ENCODE measurements at regions not wholly inside any gene's neighbourhood (a gene's known extent, or its start where the extent isn't known, plus 50 kb on each side); places are given as distances from the start of the nearest gene placed in this dataset.
A peak's percentile ranks its signal among the peaks of the same experiment; 100 is the strongest.

DNA sequence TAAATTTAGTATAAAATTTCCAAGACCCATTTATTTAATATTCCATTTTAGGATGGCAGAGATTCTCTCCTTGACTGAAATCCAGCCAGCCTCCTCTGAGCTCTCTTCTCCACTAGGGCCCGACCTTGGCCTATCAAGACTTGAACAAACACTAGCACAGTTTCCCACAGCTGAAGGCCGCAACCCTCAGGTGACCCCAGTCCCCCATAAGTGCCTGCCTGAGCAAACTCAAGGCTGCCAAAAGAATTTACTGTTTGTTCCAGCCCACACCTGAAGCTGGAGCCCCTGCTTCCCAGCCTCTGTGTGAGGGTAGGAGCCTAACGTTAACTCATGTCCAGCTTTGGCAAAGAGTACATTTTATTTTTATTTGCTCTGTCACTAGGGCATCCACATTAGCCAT, 629.0 kb upstream of the ZFP42 start:
- ChIA-PET CTCF (no interaction called here), POLR2A (no interaction called here)
- DNase-seq (ENCODE audit: extremely low spot score), result no peak
- TF ChIP-seq FOXK2 (IDR thresholded peaks at IDR 0.05) (no peak), BHLHE40 (IDR thresholded peaks at IDR 0.05; ENCODE audit: borderline replicate concordance) (no peak)

DNA sequence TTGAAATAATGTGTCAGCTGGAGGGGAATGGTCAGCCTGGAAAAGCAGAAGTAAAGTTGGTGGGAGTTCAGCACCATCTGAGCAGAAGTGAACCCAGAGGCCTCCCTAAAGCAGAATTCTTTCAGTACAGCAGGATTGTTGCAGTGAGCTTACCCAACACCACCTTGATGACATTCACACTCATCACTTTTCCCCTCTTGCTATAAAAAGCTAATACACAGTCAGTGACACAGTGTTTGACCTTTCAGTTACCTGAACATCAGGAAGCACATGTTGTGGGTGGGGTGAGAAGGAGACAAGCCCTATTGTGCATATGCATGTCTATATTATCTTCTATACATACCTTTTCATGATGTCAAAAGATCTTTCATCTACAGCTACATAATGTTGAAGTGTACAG, 624.7 kb upstream of the ZFP42 start:
- no peak for DNase-seq (ENCODE audit: extremely low spot score)
- TF ChIP-seq FOXK2 (IDR thresholded peaks at IDR 0.05) (no peak), NFRKB (IDR thresholded peaks at IDR 0.05) (no peak), SUZ12 (IDR thresholded peaks at IDR 0.05) (no peak), FOXA1 (IDR thresholded peaks at IDR 0.05) (no peak), ZNF384 (IDR thresholded peaks at IDR 0.05) (no peak), CTBP1 (IDR thresholded peaks at IDR 0.05; ENCODE audit: borderline replicate concordance) (no peak), SP1 (IDR thresholded peaks at IDR 0.05) (no peak), HDGF (IDR thresholded peaks at IDR 0.05; ENCODE audit: borderline replicate concordance) (no peak), LEF1 (IDR thresholded peaks at IDR 0.05; ENCODE audit: borderline replicate concordance) (no peak), L3MBTL2 (conservative IDR thresholded peaks at IDR 0.05) (no peak), FOXM1 (IDR thresholded peaks at IDR 0.05; ENCODE audit: borderline replicate concordance) (no peak)
- TF ChIP-seq, protein P1, sequence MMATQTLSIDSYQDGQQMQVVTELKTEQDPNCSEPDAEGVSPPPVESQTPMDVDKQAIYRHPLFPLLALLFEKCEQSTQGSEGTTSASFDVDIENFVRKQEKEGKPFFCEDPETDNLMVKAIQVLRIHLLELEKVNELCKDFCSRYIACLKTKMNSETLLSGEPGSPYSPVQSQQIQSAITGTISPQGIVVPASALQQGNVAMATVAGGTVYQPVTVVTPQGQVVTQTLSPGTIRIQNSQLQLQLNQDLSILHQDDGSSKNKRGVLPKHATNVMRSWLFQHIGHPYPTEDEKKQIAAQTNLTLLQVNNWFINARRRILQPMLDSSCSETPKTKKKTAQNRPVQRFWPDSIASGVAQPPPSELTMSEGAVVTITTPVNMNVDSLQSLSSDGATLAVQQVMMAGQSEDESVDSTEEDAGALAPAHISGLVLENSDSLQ (IDR thresholded peaks at IDR 0.05), result no peak
- ChIA-PET CTCF (no interaction called here), POLR2A (no interaction called here)

DNA sequence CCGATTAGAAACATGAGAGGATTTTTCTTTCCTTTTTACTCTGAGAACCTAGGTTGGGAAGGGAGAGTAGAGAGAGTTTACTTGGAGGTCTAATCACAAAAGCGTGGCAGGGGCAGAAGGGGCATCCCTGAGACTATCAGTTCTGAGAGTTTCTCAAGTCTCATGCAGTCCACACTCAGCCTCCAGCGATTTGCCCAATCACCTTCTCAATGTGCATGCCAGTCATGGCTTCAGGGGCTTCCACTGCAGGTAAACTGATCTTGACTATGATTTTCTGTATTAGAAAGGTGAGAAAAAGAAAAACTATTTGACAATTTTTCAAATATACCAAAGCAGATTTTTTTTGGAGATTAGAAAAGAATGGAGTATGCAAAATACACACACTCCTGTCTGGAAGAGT, 617.1 kb upstream of the ZFP42 start:
- no peak for TF ChIP-seq CTBP1 (IDR thresholded peaks at IDR 0.05; ENCODE audit: borderline replicate concordance)
- no peak for TF ChIP-seq ARNT (IDR thresholded peaks at IDR 0.05)
- no peak for TF ChIP-seq SUZ12 (IDR thresholded peaks at IDR 0.05)
- no peak for TF ChIP-seq SP1 (IDR thresholded peaks at IDR 0.05)
- no peak for TF ChIP-seq LEF1 (IDR thresholded peaks at IDR 0.05; ENCODE audit: borderline replicate concordance)
- TF ChIP-seq FOXM1 (IDR thresholded peaks at IDR 0.05; ENCODE audit: borderline replicate concordance), result no peak
- TF ChIP-seq HDGF (IDR thresholded peaks at IDR 0.05; ENCODE audit: borderline replicate concordance), result no peak
- no peak for TF ChIP-seq ELF4 (IDR thresholded peaks at IDR 0.05)
- no peak for TF ChIP-seq BHLHE40 (IDR thresholded peaks at IDR 0.05; ENCODE audit: borderline replicate concordance)
- no peak for TF ChIP-seq NFRKB (IDR thresholded peaks at IDR 0.05)
- no peak for TF ChIP-seq TARDBP (IDR thresholded peaks at IDR 0.05)
- no peak for TF ChIP-seq L3MBTL2 (conservative IDR thresholded peaks at IDR 0.05)
- no peak for TF ChIP-seq FOXA1 (IDR thresholded peaks at IDR 0.05)
- no peak for TF ChIP-seq FOXK2 (IDR thresholded peaks at IDR 0.05)
- TF ChIP-seq, protein P1 (IDR thresholded peaks at IDR 0.05), result no peak
- no peak for TF ChIP-seq ZNF384 (IDR thresholded peaks at IDR 0.05)
- ChIA-PET CTCF (no interaction called here), POLR2A (no interaction called here)
- DNase-seq (ENCODE audit: extremely low spot score), result no peak

DNA sequence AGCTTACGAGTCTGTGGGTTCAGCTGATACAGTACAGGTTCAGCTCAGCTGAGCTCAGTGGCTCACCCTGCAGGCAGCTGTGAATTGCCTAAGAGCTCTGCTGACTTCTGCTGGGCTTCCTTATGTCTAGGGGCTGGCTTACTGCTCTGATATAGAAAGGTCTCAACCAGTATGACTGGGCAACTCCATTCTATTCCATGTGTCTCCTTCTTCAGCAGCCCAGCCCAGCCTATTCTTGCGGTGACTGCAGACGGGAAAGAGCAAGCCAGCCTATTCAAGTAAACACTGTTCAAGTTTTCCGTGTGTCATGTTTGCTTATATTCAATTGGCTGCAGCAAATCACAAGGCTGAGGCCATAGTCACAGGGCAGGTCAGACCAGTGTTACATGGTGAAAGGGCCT, 615.4 kb upstream of the ZFP42 start:
- DNase-seq (ENCODE audit: extremely low spot score), result peak; percentile 14
- POLR2A ChIA-PET, result no interaction called here
- TF ChIP-seq ELF4 (IDR thresholded peaks at IDR 0.05) (no peak), NFRKB (IDR thresholded peaks at IDR 0.05) (no peak), ARNT (IDR thresholded peaks at IDR 0.05) (no peak), FOXA1 (IDR thresholded peaks at IDR 0.05) (no peak), HDGF (IDR thresholded peaks at IDR 0.05; ENCODE audit: borderline replicate concordance) (no peak), SP1 (IDR thresholded peaks at IDR 0.05) (no peak), FOXK2 (IDR thresholded peaks at IDR 0.05) (no peak), L3MBTL2 (conservative IDR thresholded peaks at IDR 0.05) (no peak), ZNF384 (IDR thresholded peaks at IDR 0.05) (no peak), LEF1 (IDR thresholded peaks at IDR 0.05; ENCODE audit: borderline replicate concordance) (no peak), FOXM1 (IDR thresholded peaks at IDR 0.05; ENCODE audit: borderline replicate concordance) (no peak), CTBP1 (IDR thresholded peaks at IDR 0.05; ENCODE audit: borderline replicate concordance) (no peak), TARDBP (IDR thresholded peaks at IDR 0.05) (no peak), SUZ12 (IDR thresholded peaks at IDR 0.05) (no peak), BHLHE40 (IDR thresholded peaks at IDR 0.05; ENCODE audit: borderline replicate concordance) (no peak)
- TF ChIP-seq, protein P1 (IDR thresholded peaks at IDR 0.05), result no peak
- CTCF ChIA-PET, result no interaction called here

DNA sequence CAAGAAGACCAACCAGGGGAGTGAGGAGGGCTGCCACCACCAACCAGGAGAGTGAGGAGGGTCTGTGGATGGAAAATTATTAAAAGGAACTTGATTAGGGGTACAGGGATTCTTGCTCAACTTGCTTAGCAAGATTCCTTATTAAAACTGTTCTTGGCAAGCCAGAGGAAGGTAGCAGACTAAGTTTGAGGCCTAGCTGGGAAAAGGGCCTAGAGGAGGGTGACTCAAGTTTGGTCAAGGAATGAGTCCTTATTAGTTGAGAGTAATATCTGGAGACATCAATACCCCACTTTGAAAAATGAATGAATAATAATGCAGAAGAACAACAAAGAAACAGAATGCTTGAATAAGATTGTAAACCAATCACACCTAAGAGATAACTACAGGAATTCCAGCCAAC, 612.4 kb upstream of the ZFP42 start:
- TF ChIP-seq CTBP1 (IDR thresholded peaks at IDR 0.05; ENCODE audit: borderline replicate concordance), result no peak
- no peak for TF ChIP-seq ELF4 (IDR thresholded peaks at IDR 0.05)
- TF ChIP-seq, protein P1 (IDR thresholded peaks at IDR 0.05), result no peak
- TF ChIP-seq FOXA1 (IDR thresholded peaks at IDR 0.05), result no peak
- no peak for TF ChIP-seq FOXM1 (IDR thresholded peaks at IDR 0.05; ENCODE audit: borderline replicate concordance)
- TF ChIP-seq FOXK2 (IDR thresholded peaks at IDR 0.05), result no peak
- TF ChIP-seq SUZ12 (IDR thresholded peaks at IDR 0.05), result no peak
- TF ChIP-seq L3MBTL2 (conservative IDR thresholded peaks at IDR 0.05), result no peak
- no peak for TF ChIP-seq LEF1 (IDR thresholded peaks at IDR 0.05; ENCODE audit: borderline replicate concordance)
- TF ChIP-seq ARNT (IDR thresholded peaks at IDR 0.05), result no peak
- no peak for TF ChIP-seq ZNF384 (IDR thresholded peaks at IDR 0.05)
- TF ChIP-seq BHLHE40 (IDR thresholded peaks at IDR 0.05; ENCODE audit: borderline replicate concordance), result no peak
- DNase-seq (ENCODE audit: extremely low spot score), result no peak
- POLR2A ChIA-PET, result no interaction called here
- CTCF ChIA-PET, result no interaction called here

DNA sequence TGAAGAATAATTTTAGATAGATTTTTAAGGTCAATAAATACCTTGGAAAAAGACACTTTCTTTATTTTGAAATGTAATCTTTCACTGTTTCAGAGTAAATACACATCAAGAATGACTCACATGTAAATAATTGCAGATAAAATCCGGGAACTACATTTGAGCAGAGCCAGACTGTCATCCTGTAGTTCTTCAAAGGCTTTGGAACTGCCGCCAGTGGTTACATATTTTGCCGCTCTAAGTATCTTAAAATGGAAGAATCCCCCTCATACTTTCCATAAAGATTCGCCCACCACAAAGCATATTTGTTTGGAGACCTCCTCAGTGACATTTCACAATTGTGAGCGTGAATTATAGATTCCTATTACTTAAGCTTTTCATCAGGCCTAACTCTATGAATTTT, 607.8 kb upstream of the ZFP42 start:
- ChIA-PET CTCF (no interaction called here), POLR2A (no interaction called here)
- TF ChIP-seq LEF1 (IDR thresholded peaks at IDR 0.05; ENCODE audit: borderline replicate concordance) (no peak), SP1 (IDR thresholded peaks at IDR 0.05) (no peak), FOXK2 (IDR thresholded peaks at IDR 0.05) (no peak), SUZ12 (IDR thresholded peaks at IDR 0.05) (no peak), BHLHE40 (IDR thresholded peaks at IDR 0.05; ENCODE audit: borderline replicate concordance) (no peak), ARNT (IDR thresholded peaks at IDR 0.05) (no peak), HDGF (IDR thresholded peaks at IDR 0.05; ENCODE audit: borderline replicate concordance) (no peak), NFRKB (IDR thresholded peaks at IDR 0.05) (no peak), TARDBP (IDR thresholded peaks at IDR 0.05) (no peak), L3MBTL2 (conservative IDR thresholded peaks at IDR 0.05) (no peak), ZNF384 (IDR thresholded peaks at IDR 0.05) (no peak), FOXA1 (IDR thresholded peaks at IDR 0.05) (no peak), CTBP1 (IDR thresholded peaks at IDR 0.05; ENCODE audit: borderline replicate concordance) (no peak)
- TF ChIP-seq, protein P1 (IDR thresholded peaks at IDR 0.05), result no peak
- DNase-seq (ENCODE audit: extremely low spot score), result no peak
